Hematopoietic multipotent progenitor cell treated with erythropoietin and hydrocortisone succinate and interleukin-3 and kit ligand, for 4 days (in vitro differentiated cells): ENCODE measurements at regions not wholly inside any gene's neighbourhood (a gene's known extent, or its start where the extent isn't known, plus 50 kb on each side); places are given as distances from the start of the nearest gene placed in this dataset.

Experiments
- DNase-seq: peaks from one replicate; pipeline ENCODE4 v3.0.0-alpha.2; 2015

- no peak for DNase-seq
Observed at GRCh38 chr2:238657132-238658053, 190.5 kb upstream of the TWIST2 start.

- DNase-seq: no peak
Observed at GRCh38 chr2:238658054-238658407, 189.9 kb upstream of the TWIST2 start.

- DNase-seq: no peak
Observed at GRCh38 chr2:238658820-238659219, 189.1 kb upstream of the TWIST2 start.

GRCh38 chr2:238659231-238659630 lies 188.7 kb upstream of the TWIST2 start:
- DNase-seq: no peak

- DNase-seq: no peak
Observed at GRCh38 chr2:238663586-238663985, 184.3 kb upstream of the TWIST2 start.

GRCh38 chr2:238665919-238666318 lies 182.0 kb upstream of the TWIST2 start:
- DNase-seq: no peak

- no peak for DNase-seq
Observed at GRCh38 chr2:238666543-238666942, 181.3 kb upstream of the TWIST2 start.

GRCh38 chr2:238667008-238667407 lies 180.9 kb upstream of the TWIST2 start:
- DNase-seq: no peak

GRCh38 chr2:238667639-238668038 lies 180.2 kb upstream of the TWIST2 start:
- no peak for DNase-seq

GRCh38 chr2:238668426-238668825 lies 179.5 kb upstream of the TWIST2 start:
- DNase-seq: no peak

- DNase-seq: no peak
Observed at GRCh38 chr2:238669046-238669445, 178.8 kb upstream of the TWIST2 start.

- no peak for DNase-seq
Observed at GRCh38 chr2:238669581-238670080, 178.3 kb upstream of the TWIST2 start.

- DNase-seq: no peak
Observed at GRCh38 chr2:238670111-238670585, 177.7 kb upstream of the TWIST2 start.

GRCh38 chr2:238682536-238682935 lies 165.3 kb upstream of the TWIST2 start:
- no peak for DNase-seq

- DNase-seq: no peak
Observed at GRCh38 chr2:238684362-238685326, 163.2 kb upstream of the TWIST2 start.

GRCh38 chr2:238685327-238685709 lies 162.6 kb upstream of the TWIST2 start:
- DNase-seq: no peak

GRCh38 chr2:238685713-238686112 lies 162.2 kb upstream of the TWIST2 start:
- no peak for DNase-seq

- DNase-seq: no peak
Observed at GRCh38 chr2:238686223-238686622, 161.7 kb upstream of the TWIST2 start.

- DNase-seq: no peak
Observed at GRCh38 chr2:238688193-238689153, 159.4 kb upstream of the TWIST2 start.

- no peak for DNase-seq
Observed at GRCh38 chr2:238689331-238689730, 158.6 kb upstream of the TWIST2 start.

- no peak for DNase-seq
Observed at GRCh38 chr2:238689871-238690389, 158.0 kb upstream of the TWIST2 start.

GRCh38 chr2:238690511-238690910 lies 157.4 kb upstream of the TWIST2 start:
- no peak for DNase-seq
